ENCODE measurements at regions not wholly inside any gene's neighbourhood (a gene's known extent, or its start where the extent isn't known, plus 50 kb on each side); places are given as distances from the start of the nearest gene placed in this dataset.

DNA sequence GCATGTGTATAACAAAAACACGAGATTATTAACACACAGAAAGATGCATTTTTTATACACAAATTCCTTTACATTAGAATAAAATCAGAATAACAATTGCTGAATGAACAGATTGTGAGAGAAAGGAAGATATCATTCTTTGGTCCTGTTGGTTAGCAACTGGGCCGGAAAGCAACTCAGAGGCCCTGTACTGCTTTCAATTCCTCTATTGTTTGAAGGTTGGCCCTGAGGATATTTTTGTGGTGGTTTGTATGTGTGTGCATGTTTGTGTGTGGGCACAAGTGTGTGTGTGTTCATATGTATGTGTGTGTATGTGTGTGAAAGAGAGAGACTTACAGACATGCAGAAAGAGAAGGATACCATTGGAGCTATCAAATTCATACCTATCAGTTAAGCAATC is 356.8 kb upstream of the DMAC1 start:
- TF ChIP-seq, protein P1, sequence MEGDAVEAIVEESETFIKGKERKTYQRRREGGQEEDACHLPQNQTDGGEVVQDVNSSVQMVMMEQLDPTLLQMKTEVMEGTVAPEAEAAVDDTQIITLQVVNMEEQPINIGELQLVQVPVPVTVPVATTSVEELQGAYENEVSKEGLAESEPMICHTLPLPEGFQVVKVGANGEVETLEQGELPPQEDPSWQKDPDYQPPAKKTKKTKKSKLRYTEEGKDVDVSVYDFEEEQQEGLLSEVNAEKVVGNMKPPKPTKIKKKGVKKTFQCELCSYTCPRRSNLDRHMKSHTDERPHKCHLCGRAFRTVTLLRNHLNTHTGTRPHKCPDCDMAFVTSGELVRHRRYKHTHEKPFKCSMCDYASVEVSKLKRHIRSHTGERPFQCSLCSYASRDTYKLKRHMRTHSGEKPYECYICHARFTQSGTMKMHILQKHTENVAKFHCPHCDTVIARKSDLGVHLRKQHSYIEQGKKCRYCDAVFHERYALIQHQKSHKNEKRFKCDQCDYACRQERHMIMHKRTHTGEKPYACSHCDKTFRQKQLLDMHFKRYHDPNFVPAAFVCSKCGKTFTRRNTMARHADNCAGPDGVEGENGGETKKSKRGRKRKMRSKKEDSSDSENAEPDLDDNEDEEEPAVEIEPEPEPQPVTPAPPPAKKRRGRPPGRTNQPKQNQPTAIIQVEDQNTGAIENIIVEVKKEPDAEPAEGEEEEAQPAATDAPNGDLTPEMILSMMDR (IDR thresholded peaks at IDR 0.05), result no peak
- no peak for TF ChIP-seq POLR2AphosphoS5 (IDR thresholded peaks at IDR 0.05)

Data from transverse colon (tissue), 4 donors.